ENCODE measurements at regions not wholly inside any gene's neighbourhood (a gene's known extent, or its start where the extent isn't known, plus 50 kb on each side); places are given as distances from the start of the nearest gene placed in this dataset.

GRCh38 chr2:220489121-220489520, 861.7 kb downstream of the SLC4A3 start:
- TF ChIP-seq CTCF (IDR thresholded peaks at IDR 0.05; ENCODE audit: low read length, missing control alignments) = no peak
- no peak overlapping the region for H3K4me3 ChIP-seq (replicated peaks; ENCODE audit: low read depth, low read length)
- no peak for DNase-seq (ENCODE audit: low read depth)

DNA sequence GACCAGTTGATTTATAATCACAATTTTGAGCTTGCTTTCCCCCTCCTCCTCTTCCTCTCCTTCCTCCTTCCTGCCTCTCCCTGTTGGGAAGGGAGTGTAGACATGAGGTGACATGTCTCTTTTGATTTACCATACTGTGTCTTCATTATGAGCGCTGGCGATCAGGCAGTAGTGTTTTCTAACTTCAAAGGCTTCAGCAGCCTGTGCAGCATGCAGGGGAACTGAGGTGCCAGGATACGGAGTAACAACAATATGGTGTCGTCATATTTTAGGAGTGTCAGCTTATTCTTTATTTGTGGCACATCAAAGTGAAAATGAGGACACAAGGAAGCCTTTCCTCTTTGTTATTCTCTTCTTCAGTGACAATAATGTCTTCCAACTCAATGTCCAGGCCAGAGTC, 864.2 kb downstream of the SLC4A3 start:
- no peak overlapping the region for H3K4me3 ChIP-seq (replicated peaks; ENCODE audit: low read depth, low read length)
- no peak for DNase-seq (ENCODE audit: low read depth)
- TF ChIP-seq CTCF (IDR thresholded peaks at IDR 0.05; ENCODE audit: low read length, missing control alignments) = no peak

DNA sequence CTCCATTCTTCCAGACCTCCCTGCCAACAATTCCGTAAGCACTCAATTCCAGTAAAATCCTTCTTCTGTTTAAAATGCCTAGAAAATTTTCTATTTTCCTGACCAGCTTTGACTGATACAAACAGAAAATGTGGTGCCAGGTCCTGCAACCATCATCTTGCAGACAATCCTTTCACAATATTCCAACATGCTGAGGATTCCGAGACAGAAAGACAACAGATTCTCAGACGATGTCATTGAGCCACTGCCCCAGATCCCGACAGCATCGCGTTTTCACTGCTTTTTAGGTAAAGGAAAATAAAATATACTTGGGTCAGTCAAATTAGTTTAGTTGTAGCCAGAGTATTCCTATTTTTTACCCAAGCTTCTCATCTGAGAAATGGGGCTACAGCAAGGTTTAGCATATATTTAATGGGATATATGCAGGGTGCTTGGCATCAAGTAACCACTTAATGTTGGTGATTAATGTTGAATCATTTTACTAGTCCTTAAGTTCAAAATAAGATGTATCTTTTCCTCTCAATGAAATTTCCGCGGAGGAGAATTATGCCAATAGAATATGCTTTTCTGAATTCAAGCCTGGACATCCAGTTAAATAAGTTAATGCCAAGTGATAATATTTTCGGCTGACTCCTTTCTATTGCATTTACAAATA, 866.6 kb downstream of the SLC4A3 start:
- H3K4me3 ChIP-seq (replicated peaks; ENCODE audit: low read depth, low read length) = no peak overlapping the region
- no peak for DNase-seq (ENCODE audit: low read depth)
- no peak for TF ChIP-seq CTCF (IDR thresholded peaks at IDR 0.05; ENCODE audit: low read length, missing control alignments)

- TF ChIP-seq CTCF (IDR thresholded peaks at IDR 0.05; ENCODE audit: low read length, missing control alignments) = no peak
- no peak overlapping the region for H3K4me3 ChIP-seq (replicated peaks; ENCODE audit: low read depth, low read length)
- DNase-seq (ENCODE audit: low read depth) = no peak
Measured at GRCh38 chr2:220496513-220496912, 869.1 kb downstream of the SLC4A3 start.

DNA sequence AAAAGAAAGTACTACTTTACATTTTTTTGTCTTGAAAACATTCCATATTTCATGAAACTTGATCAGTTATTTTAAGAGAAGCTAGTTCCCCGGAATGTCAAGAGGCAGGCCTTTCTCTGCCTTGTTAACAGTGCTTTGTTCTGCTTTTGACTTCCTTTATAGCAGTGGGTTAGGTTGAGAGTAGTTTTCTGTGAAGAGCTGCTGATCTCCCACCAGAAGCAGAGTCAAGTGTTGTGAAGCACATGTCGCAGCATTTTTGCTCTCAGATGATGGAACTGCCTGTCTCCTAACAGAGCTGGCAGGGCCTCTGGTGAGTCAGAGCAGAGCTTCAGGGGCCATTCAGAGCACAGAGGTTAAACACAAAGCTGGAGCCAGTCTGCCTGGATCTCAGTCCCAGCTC, 871.8 kb downstream of the SLC4A3 start:
- peak; percentile 52 for DNase-seq (ENCODE audit: low read depth)
- no peak overlapping the region for H3K4me3 ChIP-seq (replicated peaks; ENCODE audit: low read depth, low read length)
- TF ChIP-seq CTCF (IDR thresholded peaks at IDR 0.05; ENCODE audit: low read length, missing control alignments) = no peak

DNA sequence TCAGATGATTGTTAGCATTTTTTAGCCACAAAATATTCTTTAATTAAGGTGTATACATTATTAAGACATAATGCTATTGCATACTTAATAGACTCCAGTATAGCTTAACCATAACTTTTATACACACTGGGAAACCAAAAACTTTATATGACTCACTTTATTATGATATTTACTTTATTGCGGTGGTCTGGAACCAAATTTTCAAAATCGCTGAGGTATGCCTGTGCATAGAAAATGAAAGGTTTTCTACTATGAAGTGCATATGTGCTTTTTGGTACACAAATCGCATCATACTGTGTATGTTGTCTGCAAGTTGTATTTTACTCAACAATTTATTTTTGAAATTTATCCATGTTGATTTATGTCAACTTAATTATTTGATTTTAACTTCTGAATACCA, 875.1 kb downstream of the SLC4A3 start:
- no peak overlapping the region for H3K4me3 ChIP-seq (replicated peaks; ENCODE audit: low read depth, low read length)
- no peak for DNase-seq (ENCODE audit: low read depth)
- no peak for TF ChIP-seq CTCF (IDR thresholded peaks at IDR 0.05; ENCODE audit: low read length, missing control alignments)

DNA sequence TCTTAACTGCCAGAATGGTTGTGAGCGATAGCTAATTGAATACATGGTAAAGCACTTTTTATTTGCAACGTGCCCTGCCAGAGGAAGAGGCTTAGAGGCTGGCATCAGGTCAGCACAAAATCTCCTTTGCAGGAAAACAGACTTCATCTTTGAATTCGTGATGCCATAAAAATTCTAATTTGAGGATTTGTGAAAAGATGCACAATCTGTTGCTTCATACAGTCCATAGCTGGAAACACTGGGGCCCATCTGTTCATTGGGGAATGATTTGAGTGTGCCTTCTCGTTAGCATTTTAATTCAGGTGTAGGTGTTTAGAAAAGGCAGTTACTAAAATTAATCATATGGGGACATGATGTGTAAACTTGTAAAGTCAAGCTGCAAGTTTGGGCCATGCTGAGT, 876.0 kb downstream of the SLC4A3 start:
- DNase-seq (ENCODE audit: low read depth) = no peak
- no peak overlapping the region for H3K4me3 ChIP-seq (replicated peaks; ENCODE audit: low read depth, low read length)
- no peak for TF ChIP-seq CTCF (IDR thresholded peaks at IDR 0.05; ENCODE audit: low read length, missing control alignments)
